SK-N-SH (cell line): ENCODE measurements at regions not wholly inside any gene's neighbourhood (a gene's known extent, or its start where the extent isn't known, plus 50 kb on each side); places are given as distances from the start of the nearest gene placed in this dataset.

Experiments
- CTCF ChIA-PET: fragments of 300-600, 350-600 bp; formaldehyde crosslinking; extraction: SDS; loops from one replicate; lab custom pipeline; 2021; lab: Yijun Ruan, JAX
- POLR2A ChIA-PET: fragments of 350-600 bp; sonication (Branson Sonifier 250); formaldehyde crosslinking; extraction: SDS; loops from one replicate; lab custom pipeline; 2020; ENCODE audit warnings: antibody characterized with exemption, inconsistent platforms; lab: Yijun Ruan, JAX
- DNase-seq: peaks from one replicate; pipeline ENCODE4 v3.0.0; 2012
- H2AFZ ChIP-seq: fragments of 200-600 bp; sonication (generic); 2 replicates; pipeline ENCODE4 v1.8.1; 2016; ENCODE audit warnings: antibody characterized with exemption, mild to moderate bottlenecking, low read depth
- H3F3A ChIP-seq: fragments of 200-600 bp; sonication (generic); replicated peaks from 2 replicates; pipeline ENCODE3; 2016; ENCODE audit warnings: antibody characterized with exemption, mild to moderate bottlenecking; ENCODE audit not compliant: insufficient read depth
- H3K27ac ChIP-seq, 2 experiments: fragments of 200-500 bp in 1 of 2; fragments of 200-600 bp in 1 of 2; sonication (Bioruptor generic) in 1 of 2; sonication (generic), shearing (Covaris generic) in 1 of 2; 2 replicates each; pipeline versions ENCODE4 v1.5.1 to v1.6.1; 2014 to 2016; ENCODE audit warnings: low read depth in 2 of 2, inconsistent platforms in 1 of 2, low read length in 1 of 2, mild to moderate bottlenecking in 1 of 2, mixed read lengths in 1 of 2
- H3K27me3 ChIP-seq: fragments of 200-600 bp; sonication (generic), shearing (Covaris generic); 2 replicates; pipeline ENCODE4 v1.6.1; 2016; ENCODE audit warnings: mixed run types; ENCODE audit not compliant: insufficient read depth
- H3K36me3 ChIP-seq, 2 experiments: fragments of 200-500 bp in 1 of 2; fragments of 200-600 bp in 1 of 2; sonication (Bioruptor generic) in 1 of 2; sonication (generic) in 1 of 2; replicated peaks in 1 of 2; 2 replicates each; pipeline versions ENCODE3 to v1.5.1; 2014 to 2016; ENCODE audit warnings: low read length in 1 of 2, mild to moderate bottlenecking in 1 of 2; ENCODE audit not compliant: insufficient read depth in 2 of 2, control insufficient read depth in 1 of 2
- H3K4me1 ChIP-seq, 2 experiments: fragments of 200-500 bp in 1 of 2; fragments of 200-600 bp in 1 of 2; sonication (Bioruptor generic) in 1 of 2; sonication (generic), shearing (Covaris generic) in 1 of 2; 2 replicates each; pipeline versions ENCODE4 v1.5.1 to v1.6.1; 2014 to 2016; ENCODE audit warnings: low read depth in 1 of 2, low read length in 1 of 2, mixed run types in 1 of 2; ENCODE audit not compliant: insufficient read depth in 2 of 2, control insufficient read depth in 1 of 2
- H3K4me2 ChIP-seq: fragments of 200-600 bp; sonication (generic), shearing (Covaris generic); 2 replicates; pipeline ENCODE4 v1.6.1; 2017; ENCODE audit warnings: mixed run types
- H3K4me3 ChIP-seq, 2 experiments: fragments of 200-500 bp in 1 of 2; fragments of 200-600 bp in 1 of 2; sonication (Bioruptor generic) in 1 of 2; sonication (generic), shearing (Covaris generic) in 1 of 2; 2 replicates each; pipeline versions ENCODE4 v1.5.1 to v1.8.1; 2014 to 2016; ENCODE audit warnings: low read depth in 2 of 2, inconsistent platforms in 1 of 2, low read length in 1 of 2, mild to moderate bottlenecking in 1 of 2, mixed read lengths in 1 of 2, moderate library complexity in 1 of 2
- H3K79me2 ChIP-seq: fragments of 200-600 bp; sonication (generic); 2 replicates; pipeline ENCODE4 v1.8.1; 2017; ENCODE audit warnings: mild to moderate bottlenecking; ENCODE audit not compliant: insufficient read depth
- H3K9ac ChIP-seq: fragments of 200-600 bp; sonication (generic); 2 replicates; pipeline ENCODE4 v1.6.1; 2017; ENCODE audit warnings: mixed run types
- H3K9me2 ChIP-seq: fragments of 200-600 bp; sonication (generic); 2 replicates; pipeline ENCODE4 v1.6.1; 2017; ENCODE audit warnings: mixed run types
- H3K9me3 ChIP-seq: fragments of 200-600 bp; sonication (generic); 2 replicates; pipeline ENCODE4 v1.6.1; 2017; ENCODE audit warnings: mixed run types, mild to moderate bottlenecking, moderate library complexity
- H4K20me1 ChIP-seq: fragments of 200-600 bp; sonication (generic); 2 replicates; pipeline ENCODE4 v1.6.1; 2017; ENCODE audit warnings: mild to moderate bottlenecking, mixed run types; ENCODE audit not compliant: insufficient read depth
- ELF1 ChIP-seq: IDR thresholded peaks from 2 replicates; pipeline ENCODE4 v1.4.0; 2012
- EP300 ChIP-seq, 2 experiments: IDR thresholded peaks; 2 replicates each; pipeline versions ENCODE4 v1.4.0 to v1.6.1; 2012; ENCODE audit warnings: borderline replicate concordance in 1 of 2, low read depth in 1 of 2, low read length in 1 of 2
- JUND ChIP-seq: IDR thresholded peaks from 2 replicates; pipeline ENCODE4 v1.4.0; 2012
- MXI1 ChIP-seq: IDR thresholded peaks from 2 replicates; pipeline ENCODE4 v1.6.1; 2012; ENCODE audit warnings: mild to moderate bottlenecking, low read depth, low read length, improper control_type of control experiment
- NRF1 ChIP-seq: IDR thresholded peaks from 2 replicates; pipeline ENCODE4 v1.6.1; 2012; ENCODE audit warnings: low read depth, mild to moderate bottlenecking, low read length
- RCOR1 ChIP-seq: fragments of 150-350 bp; IDR thresholded peaks from 2 replicates; pipeline ENCODE4 v1.6.1; 2017; ENCODE audit warnings: antibody characterized with exemption, low read length
- RFX5 ChIP-seq: IDR thresholded peaks from 2 replicates; pipeline ENCODE4 v1.6.1; 2012; ENCODE audit warnings: mild to moderate bottlenecking, improper control_type of control experiment, low read length
- RXRA ChIP-seq: IDR thresholded peaks from 2 replicates; pipeline ENCODE4 v1.4.0; 2012; ENCODE audit warnings: low read depth, mild to moderate bottlenecking, borderline replicate concordance
- SIN3A ChIP-seq: IDR thresholded peaks from 2 replicates; pipeline ENCODE4 v1.6.1; 2012; ENCODE audit warnings: low read depth, mild to moderate bottlenecking, low read length, moderate library complexity, borderline replicate concordance
- SMC3 ChIP-seq: IDR thresholded peaks from 2 replicates; pipeline ENCODE4 v1.6.1; 2012; ENCODE audit warnings: low read depth, low read length, improper control_type of control experiment
- TCF12 ChIP-seq: IDR thresholded peaks from 2 replicates; pipeline ENCODE4 v1.4.0; 2012
- USF2 ChIP-seq: fragments of 150-350 bp; IDR thresholded peaks from 2 replicates; pipeline ENCODE4 v1.6.1; 2017; ENCODE audit warnings: antibody characterized with exemption, low read length, low read depth, borderline replicate concordance
- WGBS: methylation state at CpG from one replicate; pipeline ENCODE4 v1.1.6; 2017; ENCODE audit warnings: low lambda C conversion rate; 5-methylcytosine and 5-hydroxymethylcytosine counted together
- TF ChIP-seq, protein P1 (sequence below): IDR thresholded peaks from 2 replicates; pipeline ENCODE4 v1.6.1; 2012; ENCODE audit warnings: mild to moderate bottlenecking, low read depth, low read length, moderate library complexity
- TF ChIP-seq, protein P2 (sequence below): IDR thresholded peaks from 2 replicates; pipeline ENCODE4 v1.4.0; 2012; ENCODE audit warnings: low read depth, borderline replicate concordance

DNA sequence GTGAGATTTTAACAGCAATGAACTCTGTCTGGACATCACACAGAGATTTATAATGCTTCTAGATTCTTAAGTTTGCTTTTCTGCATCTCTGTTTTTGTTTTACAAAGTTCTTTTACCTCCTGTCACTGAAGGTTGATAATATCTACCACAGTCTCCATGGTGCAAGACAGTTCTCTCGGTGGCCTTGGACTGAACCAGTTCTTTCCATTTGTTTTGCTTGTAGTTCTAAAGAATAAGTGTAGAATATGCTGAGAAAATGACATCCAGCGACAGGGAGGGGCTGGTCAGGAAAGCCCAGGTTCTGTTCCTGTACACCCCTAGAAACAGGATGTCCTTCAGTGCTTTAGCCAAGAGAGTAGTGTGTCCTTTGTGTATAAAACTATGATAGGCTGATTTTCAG lies 1079.5 kb upstream of the INTU start:
- Histone ChIP-seq H3K9me3 (no peaks in the 10 kb centered on the region; the same call in 1 of the 2 replicates), H3K9me2 (no peaks in the 10 kb centered on the region), H3F3A (no peaks in the 10 kb centered on the region), H4K20me1 (no peaks in the 10 kb centered on the region), H3K4me3 (no peak overlapping the region), H2AFZ (no peak overlapping the region), H3K27me3 (no peaks in the 10 kb centered on the region), H3K27ac (no peak overlapping the region), H3K79me2 (no peaks in the 10 kb centered on the region), H3K4me1 (no peaks in the 10 kb centered on the region), H3K9ac (no peak overlapping the region), H3K4me2 (no peak overlapping the region), H3K36me3 (no peaks in the 10 kb centered on the region)
- POLR2A ChIA-PET, result no interaction called here
- DNase-seq, result no peak
- no peak for TF ChIP-seq SIN3A
- TF ChIP-seq RFX5, result no peak
- TF ChIP-seq RCOR1, result no peak
- TF ChIP-seq EP300 (IDR thresholded peaks at IDR 0.05; ENCODE audit: borderline replicate concordance in 1 of 2, low read depth in 1 of 2, low read length in 1 of 2), result no peak
- TF ChIP-seq JUND, result no peak
- TF ChIP-seq MXI1, result no peak
- TF ChIP-seq, protein P1, sequence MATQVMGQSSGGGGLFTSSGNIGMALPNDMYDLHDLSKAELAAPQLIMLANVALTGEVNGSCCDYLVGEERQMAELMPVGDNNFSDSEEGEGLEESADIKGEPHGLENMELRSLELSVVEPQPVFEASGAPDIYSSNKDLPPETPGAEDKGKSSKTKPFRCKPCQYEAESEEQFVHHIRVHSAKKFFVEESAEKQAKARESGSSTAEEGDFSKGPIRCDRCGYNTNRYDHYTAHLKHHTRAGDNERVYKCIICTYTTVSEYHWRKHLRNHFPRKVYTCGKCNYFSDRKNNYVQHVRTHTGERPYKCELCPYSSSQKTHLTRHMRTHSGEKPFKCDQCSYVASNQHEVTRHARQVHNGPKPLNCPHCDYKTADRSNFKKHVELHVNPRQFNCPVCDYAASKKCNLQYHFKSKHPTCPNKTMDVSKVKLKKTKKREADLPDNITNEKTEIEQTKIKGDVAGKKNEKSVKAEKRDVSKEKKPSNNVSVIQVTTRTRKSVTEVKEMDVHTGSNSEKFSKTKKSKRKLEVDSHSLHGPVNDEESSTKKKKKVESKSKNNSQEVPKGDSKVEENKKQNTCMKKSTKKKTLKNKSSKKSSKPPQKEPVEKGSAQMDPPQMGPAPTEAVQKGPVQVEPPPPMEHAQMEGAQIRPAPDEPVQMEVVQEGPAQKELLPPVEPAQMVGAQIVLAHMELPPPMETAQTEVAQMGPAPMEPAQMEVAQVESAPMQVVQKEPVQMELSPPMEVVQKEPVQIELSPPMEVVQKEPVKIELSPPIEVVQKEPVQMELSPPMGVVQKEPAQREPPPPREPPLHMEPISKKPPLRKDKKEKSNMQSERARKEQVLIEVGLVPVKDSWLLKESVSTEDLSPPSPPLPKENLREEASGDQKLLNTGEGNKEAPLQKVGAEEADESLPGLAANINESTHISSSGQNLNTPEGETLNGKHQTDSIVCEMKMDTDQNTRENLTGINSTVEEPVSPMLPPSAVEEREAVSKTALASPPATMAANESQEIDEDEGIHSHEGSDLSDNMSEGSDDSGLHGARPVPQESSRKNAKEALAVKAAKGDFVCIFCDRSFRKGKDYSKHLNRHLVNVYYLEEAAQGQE, result no peak
- TF ChIP-seq, protein P2, sequence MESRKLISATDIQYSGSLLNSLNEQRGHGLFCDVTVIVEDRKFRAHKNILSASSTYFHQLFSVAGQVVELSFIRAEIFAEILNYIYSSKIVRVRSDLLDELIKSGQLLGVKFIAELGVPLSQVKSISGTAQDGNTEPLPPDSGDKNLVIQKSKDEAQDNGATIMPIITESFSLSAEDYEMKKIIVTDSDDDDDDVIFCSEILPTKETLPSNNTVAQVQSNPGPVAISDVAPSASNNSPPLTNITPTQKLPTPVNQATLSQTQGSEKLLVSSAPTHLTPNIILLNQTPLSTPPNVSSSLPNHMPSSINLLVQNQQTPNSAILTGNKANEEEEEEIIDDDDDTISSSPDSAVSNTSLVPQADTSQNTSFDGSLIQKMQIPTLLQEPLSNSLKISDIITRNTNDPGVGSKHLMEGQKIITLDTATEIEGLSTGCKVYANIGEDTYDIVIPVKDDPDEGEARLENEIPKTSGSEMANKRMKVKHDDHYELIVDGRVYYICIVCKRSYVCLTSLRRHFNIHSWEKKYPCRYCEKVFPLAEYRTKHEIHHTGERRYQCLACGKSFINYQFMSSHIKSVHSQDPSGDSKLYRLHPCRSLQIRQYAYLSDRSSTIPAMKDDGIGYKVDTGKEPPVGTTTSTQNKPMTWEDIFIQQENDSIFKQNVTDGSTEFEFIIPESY, result no peak
- TF ChIP-seq USF2, result no peak
- no peak for TF ChIP-seq ELF1
- no peak for TF ChIP-seq RXRA
- 69% methylated on average over 2 of the region's 2 CpGs for WGBS
- CTCF ChIA-PET, result no interaction called here

GRCh38 chr4:126558596-126558995 lies 1074.2 kb upstream of the INTU start:
- no peak overlapping the region for H3K4me3 ChIP-seq
- no peak overlapping the region; the same call in 1 of the 2 replicates for H2AFZ ChIP-seq
- H3F3A ChIP-seq, result no peaks in the 10 kb centered on the region
- H3K79me2 ChIP-seq, result no peaks in the 10 kb centered on the region
- H3K27me3 ChIP-seq, result no peaks in the 10 kb centered on the region
- 45% methylated on average over 2 of the region's 2 CpGs for WGBS
- CTCF ChIA-PET, result no interaction called here
- H3K9me2 ChIP-seq, result no peaks in the 10 kb centered on the region
- no peaks in the 10 kb centered on the region for H3K36me3 ChIP-seq
- no peaks in the 10 kb centered on the region for H4K20me1 ChIP-seq
- DNase-seq, result no peak
- no peak overlapping the region for H3K27ac ChIP-seq
- H3K9ac ChIP-seq, result no peak overlapping the region
- H3K4me1 ChIP-seq, result no peaks in the 10 kb centered on the region
- POLR2A ChIA-PET, result no interaction called here
- no peak overlapping the region for H3K4me2 ChIP-seq
- 0 out of 2 replicates have a peak, but pooled peaks cover 3% of the 10 kb centered on the region for H3K9me3 ChIP-seq
- TF ChIP-seq USF2 (no peak), TCF12 (no peak), SMC3 (no peak), JUND (no peak), NRF1 (no peak), RCOR1 (no peak)
- TF ChIP-seq, protein P1, result no peak
